Right kidney (tissue), 1 donor: ENCODE measurements at regions not wholly inside any gene's neighbourhood (a gene's known extent, or its start where the extent isn't known, plus 50 kb on each side); places are given as distances from the start of the nearest gene placed in this dataset.

Experiments used
- DNase-seq: peaks from one replicate; pipeline ENCODE4 v3.0.0-alpha.2; 2016

- DNase-seq, result no peak
Observed at GRCh38 chr5:154588091-154588774, 110.2 kb upstream of the HAND1 start.

GRCh38 chr5:154587123-154588026 is 109.3 kb upstream of the HAND1 start:
- no peak for DNase-seq

GRCh38 chr5:154583671-154584177 is 105.7 kb upstream of the HAND1 start:
- no peak for DNase-seq

GRCh38 chr5:154580422-154580821 is 102.4 kb upstream of the HAND1 start:
- no peak for DNase-seq

GRCh38 chr5:154577416-154577815 is 99.4 kb upstream of the HAND1 start:
- DNase-seq, result no peak

- DNase-seq, result no peak
Observed at GRCh38 chr5:154576429-154576806, 98.4 kb upstream of the HAND1 start.

- DNase-seq, result no peak
Observed at GRCh38 chr5:154575546-154576428, 97.8 kb upstream of the HAND1 start.

- no peak for DNase-seq
Observed at GRCh38 chr5:154573011-154573410, 95.0 kb upstream of the HAND1 start.

GRCh38 chr5:154571325-154572035 is 93.5 kb upstream of the HAND1 start:
- no peak for DNase-seq

GRCh38 chr5:154570572-154571324 is 92.7 kb upstream of the HAND1 start:
- DNase-seq, result no peak

GRCh38 chr5:154568589-154568988 is 90.6 kb upstream of the HAND1 start:
- DNase-seq, result no peak

GRCh38 chr5:154567155-154567554 is 89.1 kb upstream of the HAND1 start:
- DNase-seq, result no peak

- no peak for DNase-seq
Observed at GRCh38 chr5:154566146-154566680, 88.2 kb upstream of the HAND1 start.

- no peak for DNase-seq
Observed at GRCh38 chr5:154565123-154565522, 87.1 kb upstream of the HAND1 start.

GRCh38 chr5:154562244-154562880 is 84.3 kb upstream of the HAND1 start:
- DNase-seq, result no peak

- DNase-seq, result no peak
Observed at GRCh38 chr5:154559398-154560276, 81.6 kb upstream of the HAND1 start.

- no peak for DNase-seq
Observed at GRCh38 chr5:154557548-154557947, 79.5 kb upstream of the HAND1 start.

- no peak for DNase-seq
Observed at GRCh38 chr5:154547551-154547950, 69.5 kb upstream of the HAND1 start.

- no peak for DNase-seq
Observed at GRCh38 chr5:154546719-154547118, 68.7 kb upstream of the HAND1 start.
